ENCODE measurements at regions not wholly inside any gene's neighbourhood (a gene's known extent, or its start where the extent isn't known, plus 50 kb on each side); places are given as distances from the start of the nearest gene placed in this dataset.

- no peak for DNase-seq
- no peaks in the 10 kb centered on the region for H3K27me3 ChIP-seq
- H3K4me3 ChIP-seq = no peak overlapping the region
- TF ChIP-seq POLR2A (IDR thresholded peaks at IDR 0.05) = no peak
- no peak for TF ChIP-seq CTCF (IDR thresholded peaks at IDR 0.05)
- peak overlapping the region in 1 of 2 donors; percentile 42 for H3K27ac ChIP-seq
- no peaks in the 10 kb centered on the region for H3K9me3 ChIP-seq
- no peaks in the 10 kb centered on the region for H3K36me3 ChIP-seq
- no peaks in the 10 kb centered on the region for H3K4me1 ChIP-seq
- intact Hi-C loops (cut with DNase I; ENCODE audit: low total_unique reads) = no loop called here
These were observed 460.8 kb downstream of the ENC1 start for GRCh38 chr5:74179701-74180100.

GRCh38 chr5:74179179-74179578 is 461.3 kb downstream of the ENC1 start:
- no peaks in the 10 kb centered on the region for H3K9me3 ChIP-seq
- H3K27ac ChIP-seq = peak overlapping the region in 1 of 2 donors; percentile 42
- H3K4me1 ChIP-seq = no peaks in the 10 kb centered on the region
- intact Hi-C loops (cut with DNase I; ENCODE audit: low total_unique reads) = no loop called here
- no peaks in the 10 kb centered on the region for H3K36me3 ChIP-seq
- DNase-seq = peak in 1 of 2 donors; percentile 44
- no peak overlapping the region for H3K4me3 ChIP-seq
- H3K27me3 ChIP-seq = no peaks in the 10 kb centered on the region
- TF ChIP-seq POLR2A (IDR thresholded peaks at IDR 0.05) = no peak

DNA sequence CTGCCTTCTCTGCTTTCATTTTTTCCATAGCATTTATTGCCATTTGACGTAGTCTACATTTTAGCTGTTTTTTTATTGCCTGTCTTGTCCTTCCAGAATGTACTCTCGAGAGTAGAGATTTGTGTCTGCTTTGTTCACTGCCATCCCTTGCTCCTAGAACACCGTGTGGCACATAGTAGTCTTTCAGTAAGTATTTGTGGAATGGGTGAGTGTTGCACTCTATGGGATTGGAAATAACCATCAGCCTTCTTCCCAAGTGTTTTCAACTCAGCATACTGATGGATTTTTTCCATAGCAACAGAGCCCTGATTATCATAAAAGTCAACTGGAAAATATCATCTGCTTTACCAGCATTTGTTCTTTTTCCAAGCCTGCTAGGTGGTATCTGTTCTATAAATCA is 462.6 kb downstream of the ENC1 start:
- TF ChIP-seq POLR2A (IDR thresholded peaks at IDR 0.05) (no peak), CTCF (IDR thresholded peaks at IDR 0.05) (no peak)
- no peaks in the 10 kb centered on the region for H3K4me1 ChIP-seq
- no peaks in the 10 kb centered on the region for H3K36me3 ChIP-seq
- no peak for DNase-seq
- H3K27me3 ChIP-seq = no peaks in the 10 kb centered on the region
- H3K4me3 ChIP-seq = no peak overlapping the region
- H3K9me3 ChIP-seq = no peaks in the 10 kb centered on the region
- intact Hi-C loops (cut with DNase I; ENCODE audit: low total_unique reads) = no loop called here
- no peak overlapping the region for H3K27ac ChIP-seq

DNA sequence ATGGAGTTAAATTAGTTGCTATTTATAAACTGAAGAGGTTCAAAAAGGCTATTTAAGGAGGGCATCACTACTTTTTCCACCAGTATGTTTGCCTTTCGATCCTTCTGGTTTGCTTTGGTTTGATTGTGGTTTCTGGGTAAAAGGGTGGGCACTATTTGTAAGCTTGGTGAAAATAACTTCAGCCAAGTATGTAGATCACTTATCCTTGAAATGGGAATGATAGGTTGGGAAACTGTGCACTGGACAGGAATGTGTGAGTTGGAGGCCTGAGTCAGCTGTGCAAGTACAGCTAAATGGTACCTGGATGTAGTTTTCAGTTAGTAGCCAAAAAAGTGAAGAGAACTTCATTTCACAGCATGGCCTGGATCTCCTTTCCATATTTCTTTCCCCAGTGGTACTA is 466.2 kb downstream of the ENC1 start:
- no peak for TF ChIP-seq CTCF (IDR thresholded peaks at IDR 0.05)
- TF ChIP-seq POLR2A (IDR thresholded peaks at IDR 0.05) = no peak
- H3K4me3 ChIP-seq = no peak overlapping the region
- H3K4me1 ChIP-seq = no peaks in the 10 kb centered on the region
- no peaks in the 10 kb centered on the region for H3K27me3 ChIP-seq
- no peaks in the 10 kb centered on the region for H3K36me3 ChIP-seq
- H3K9me3 ChIP-seq = no peaks in the 10 kb centered on the region
- intact Hi-C loops (cut with DNase I; ENCODE audit: low total_unique reads) = no loop called here
- no peak for DNase-seq
- H3K27ac ChIP-seq = no peak overlapping the region

- Histone ChIP-seq H3K9me3 (no peaks in the 10 kb centered on the region), H3K4me1 (no peaks in the 10 kb centered on the region), H3K27ac (no peak overlapping the region), H3K27me3 (no peaks in the 10 kb centered on the region), H3K4me3 (no peak overlapping the region), H3K36me3 (no peaks in the 10 kb centered on the region)
- intact Hi-C loops (cut with DNase I; ENCODE audit: low total_unique reads) = no loop called here
- no peak for DNase-seq
- TF ChIP-seq CTCF (IDR thresholded peaks at IDR 0.05) (no peak), POLR2A (IDR thresholded peaks at IDR 0.05) (no peak)
These were observed 466.9 kb downstream of the ENC1 start for GRCh38 chr5:74173665-74174064.

DNA sequence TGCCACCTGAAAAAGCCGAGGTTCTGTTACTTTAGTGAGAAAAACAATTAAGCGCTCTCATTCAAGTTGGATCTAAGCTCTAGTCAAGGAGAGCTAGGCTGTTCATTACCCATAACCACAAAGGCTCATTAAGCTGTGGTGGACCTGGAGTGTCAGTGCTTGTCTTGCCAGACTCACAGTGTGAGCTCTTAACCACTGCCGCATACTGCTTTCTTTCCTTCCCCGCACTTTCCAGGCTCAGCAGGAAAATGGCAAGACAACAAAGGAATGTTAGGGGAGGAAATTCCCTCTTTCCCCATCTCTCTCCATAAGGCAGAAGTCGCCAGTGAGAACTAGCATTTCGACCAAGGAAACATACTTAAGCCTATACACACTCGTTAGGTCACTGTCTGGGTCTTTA is 467.3 kb downstream of the ENC1 start:
- no peaks in the 10 kb centered on the region for H3K27me3 ChIP-seq
- no peaks in the 10 kb centered on the region for H3K9me3 ChIP-seq
- no peaks in the 10 kb centered on the region for H3K4me1 ChIP-seq
- DNase-seq = no peak
- no peak overlapping the region for H3K27ac ChIP-seq
- TF ChIP-seq POLR2A (IDR thresholded peaks at IDR 0.05) = no peak
- no peak for TF ChIP-seq CTCF (IDR thresholded peaks at IDR 0.05)
- no peaks in the 10 kb centered on the region for H3K36me3 ChIP-seq
- intact Hi-C loops (cut with DNase I; ENCODE audit: low total_unique reads) = no loop called here
- no peak overlapping the region for H3K4me3 ChIP-seq

Data from uterus (tissue), 3 donors.